Ishikawa (cell line): ENCODE measurements at regions not wholly inside any gene's neighbourhood (a gene's known extent, or its start where the extent isn't known, plus 50 kb on each side); places are given as distances from the start of the nearest gene placed in this dataset.

Experiments used
- CEBPB ChIP-seq: IDR thresholded peaks from 2 replicates; pipeline ENCODE4 v1.6.1; 2012
- CREB1 ChIP-seq: IDR thresholded peaks from 2 replicates; pipeline ENCODE4 v1.6.1; 2012; ENCODE audit warnings: low read depth
- EGR1 ChIP-seq: IDR thresholded peaks from 2 replicates; pipeline ENCODE4 v1.6.1; 2012
- EP300 ChIP-seq: IDR thresholded peaks from 2 replicates; pipeline ENCODE4 v1.6.1; 2012; ENCODE audit warnings: borderline replicate concordance
- FOXM1 ChIP-seq: IDR thresholded peaks from 2 replicates; pipeline ENCODE4 v1.6.1; 2012; ENCODE audit warnings: low read depth, borderline replicate concordance
- NFIC ChIP-seq: IDR thresholded peaks from 2 replicates; pipeline ENCODE4 v1.6.1; 2012
- RAD21 ChIP-seq: IDR thresholded peaks from 2 replicates; pipeline ENCODE4 v1.6.1; 2012; ENCODE audit warnings: low read depth
- TAF1 ChIP-seq: IDR thresholded peaks from 2 replicates; pipeline ENCODE4 v1.6.1; 2012; ENCODE audit warnings: low read depth, mild to moderate bottlenecking
- TCF12 ChIP-seq: IDR thresholded peaks from 2 replicates; pipeline ENCODE4 v1.6.1; 2012; ENCODE audit warnings: low read depth
- TEAD4 ChIP-seq: IDR thresholded peaks from 2 replicates; pipeline ENCODE4 v1.6.1; 2012
- YY1 ChIP-seq: IDR thresholded peaks from 2 replicates; pipeline ENCODE4 v1.6.1; 2012; ENCODE audit warnings: low read depth
- TF ChIP-seq, protein P1 (sequence below): IDR thresholded peaks from 2 replicates; pipeline ENCODE4 v1.6.1; 2012
- TF ChIP-seq, protein P2 (sequence below): IDR thresholded peaks from 2 replicates; pipeline ENCODE4 v1.6.1; 2012
- TF ChIP-seq, protein P3 (sequence below): IDR thresholded peaks from 2 replicates; pipeline ENCODE4 v1.6.1; 2012; ENCODE audit warnings: low read depth, mild to moderate bottlenecking

DNA sequence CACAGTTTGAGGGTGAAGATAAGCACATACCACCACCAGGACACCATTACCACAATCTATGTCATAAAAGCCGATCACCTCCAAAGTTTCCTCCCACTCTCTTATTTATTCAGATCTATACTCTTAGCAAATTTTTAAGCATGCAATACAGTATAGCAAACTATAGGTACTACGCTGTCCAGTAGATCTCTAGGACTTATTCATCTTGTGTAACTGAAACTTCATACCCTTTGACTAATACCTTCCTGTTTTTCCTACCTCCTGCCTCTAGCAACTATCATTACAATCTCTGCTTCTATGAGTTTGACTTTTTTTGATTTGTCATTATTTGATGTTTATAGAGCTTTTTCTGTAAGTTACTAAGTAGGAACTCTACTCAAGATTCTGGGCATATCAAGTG is 84.5 kb upstream of the MANSC4 start:
- TF ChIP-seq, protein P1, sequence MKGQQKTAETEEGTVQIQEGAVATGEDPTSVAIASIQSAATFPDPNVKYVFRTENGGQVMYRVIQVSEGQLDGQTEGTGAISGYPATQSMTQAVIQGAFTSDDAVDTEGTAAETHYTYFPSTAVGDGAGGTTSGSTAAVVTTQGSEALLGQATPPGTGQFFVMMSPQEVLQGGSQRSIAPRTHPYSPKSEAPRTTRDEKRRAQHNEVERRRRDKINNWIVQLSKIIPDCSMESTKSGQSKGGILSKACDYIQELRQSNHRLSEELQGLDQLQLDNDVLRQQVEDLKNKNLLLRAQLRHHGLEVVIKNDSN = no peak
- TF ChIP-seq CREB1 (no peak), YY1 (no peak), NFIC (no peak), EGR1 (no peak), FOXM1 (no peak), TAF1 (no peak), TCF12 (no peak), EP300 (no peak), CEBPB (no peak), RAD21 (no peak), TEAD4 (no peak)
- TF ChIP-seq, protein P2, sequence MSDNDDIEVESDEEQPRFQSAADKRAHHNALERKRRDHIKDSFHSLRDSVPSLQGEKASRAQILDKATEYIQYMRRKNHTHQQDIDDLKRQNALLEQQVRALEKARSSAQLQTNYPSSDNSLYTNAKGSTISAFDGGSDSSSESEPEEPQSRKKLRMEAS = no peak
- TF ChIP-seq, protein P3, sequence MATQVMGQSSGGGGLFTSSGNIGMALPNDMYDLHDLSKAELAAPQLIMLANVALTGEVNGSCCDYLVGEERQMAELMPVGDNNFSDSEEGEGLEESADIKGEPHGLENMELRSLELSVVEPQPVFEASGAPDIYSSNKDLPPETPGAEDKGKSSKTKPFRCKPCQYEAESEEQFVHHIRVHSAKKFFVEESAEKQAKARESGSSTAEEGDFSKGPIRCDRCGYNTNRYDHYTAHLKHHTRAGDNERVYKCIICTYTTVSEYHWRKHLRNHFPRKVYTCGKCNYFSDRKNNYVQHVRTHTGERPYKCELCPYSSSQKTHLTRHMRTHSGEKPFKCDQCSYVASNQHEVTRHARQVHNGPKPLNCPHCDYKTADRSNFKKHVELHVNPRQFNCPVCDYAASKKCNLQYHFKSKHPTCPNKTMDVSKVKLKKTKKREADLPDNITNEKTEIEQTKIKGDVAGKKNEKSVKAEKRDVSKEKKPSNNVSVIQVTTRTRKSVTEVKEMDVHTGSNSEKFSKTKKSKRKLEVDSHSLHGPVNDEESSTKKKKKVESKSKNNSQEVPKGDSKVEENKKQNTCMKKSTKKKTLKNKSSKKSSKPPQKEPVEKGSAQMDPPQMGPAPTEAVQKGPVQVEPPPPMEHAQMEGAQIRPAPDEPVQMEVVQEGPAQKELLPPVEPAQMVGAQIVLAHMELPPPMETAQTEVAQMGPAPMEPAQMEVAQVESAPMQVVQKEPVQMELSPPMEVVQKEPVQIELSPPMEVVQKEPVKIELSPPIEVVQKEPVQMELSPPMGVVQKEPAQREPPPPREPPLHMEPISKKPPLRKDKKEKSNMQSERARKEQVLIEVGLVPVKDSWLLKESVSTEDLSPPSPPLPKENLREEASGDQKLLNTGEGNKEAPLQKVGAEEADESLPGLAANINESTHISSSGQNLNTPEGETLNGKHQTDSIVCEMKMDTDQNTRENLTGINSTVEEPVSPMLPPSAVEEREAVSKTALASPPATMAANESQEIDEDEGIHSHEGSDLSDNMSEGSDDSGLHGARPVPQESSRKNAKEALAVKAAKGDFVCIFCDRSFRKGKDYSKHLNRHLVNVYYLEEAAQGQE = no peak
